ENCODE measurements at regions not wholly inside any gene's neighbourhood (a gene's known extent, or its start where the extent isn't known, plus 50 kb on each side); places are given as distances from the start of the nearest gene placed in this dataset.

DNA sequence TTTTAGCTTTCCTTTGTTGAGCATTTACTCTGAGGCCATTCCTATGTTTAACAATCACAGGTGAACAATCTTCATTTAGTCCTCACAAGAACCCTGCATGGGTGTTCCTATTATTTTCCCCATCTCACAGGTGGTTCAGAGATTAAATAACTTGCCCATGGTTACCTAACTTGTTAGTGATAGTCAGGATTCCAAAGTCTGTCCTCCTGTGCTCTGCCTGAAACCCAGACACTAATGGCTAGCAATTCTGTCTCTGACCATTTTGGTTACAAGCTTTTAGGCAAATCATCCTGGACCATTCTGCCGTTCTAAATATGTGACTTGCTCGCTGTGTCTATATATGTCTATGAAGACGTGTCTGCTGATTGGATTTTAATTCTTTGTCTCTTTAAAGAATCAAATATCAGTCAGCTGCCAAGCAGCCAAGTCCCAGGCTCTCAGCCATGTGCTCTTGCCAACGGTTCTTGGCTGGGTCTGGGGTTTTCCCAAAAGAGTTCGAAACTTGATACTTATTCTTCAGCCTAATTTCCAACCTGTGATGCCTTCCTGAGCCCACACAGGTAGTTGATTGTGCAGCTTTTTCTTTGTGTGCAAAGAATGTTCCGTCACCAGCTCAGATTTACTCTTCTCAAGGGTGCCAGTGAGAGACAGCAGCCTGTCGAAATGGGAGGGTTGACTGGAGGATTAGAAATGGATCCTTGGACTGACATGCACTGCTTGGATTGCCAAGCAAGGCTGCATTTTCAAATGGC lies 121.7 kb downstream of the NREP start:
- TF ChIP-seq, protein P1, sequence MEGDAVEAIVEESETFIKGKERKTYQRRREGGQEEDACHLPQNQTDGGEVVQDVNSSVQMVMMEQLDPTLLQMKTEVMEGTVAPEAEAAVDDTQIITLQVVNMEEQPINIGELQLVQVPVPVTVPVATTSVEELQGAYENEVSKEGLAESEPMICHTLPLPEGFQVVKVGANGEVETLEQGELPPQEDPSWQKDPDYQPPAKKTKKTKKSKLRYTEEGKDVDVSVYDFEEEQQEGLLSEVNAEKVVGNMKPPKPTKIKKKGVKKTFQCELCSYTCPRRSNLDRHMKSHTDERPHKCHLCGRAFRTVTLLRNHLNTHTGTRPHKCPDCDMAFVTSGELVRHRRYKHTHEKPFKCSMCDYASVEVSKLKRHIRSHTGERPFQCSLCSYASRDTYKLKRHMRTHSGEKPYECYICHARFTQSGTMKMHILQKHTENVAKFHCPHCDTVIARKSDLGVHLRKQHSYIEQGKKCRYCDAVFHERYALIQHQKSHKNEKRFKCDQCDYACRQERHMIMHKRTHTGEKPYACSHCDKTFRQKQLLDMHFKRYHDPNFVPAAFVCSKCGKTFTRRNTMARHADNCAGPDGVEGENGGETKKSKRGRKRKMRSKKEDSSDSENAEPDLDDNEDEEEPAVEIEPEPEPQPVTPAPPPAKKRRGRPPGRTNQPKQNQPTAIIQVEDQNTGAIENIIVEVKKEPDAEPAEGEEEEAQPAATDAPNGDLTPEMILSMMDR (IDR thresholded peaks at IDR 0.05): no peak
- TF ChIP-seq POLR2A (IDR thresholded peaks at IDR 0.05): no peak

Data from vagina (tissue), 2 donors.